Endometrial microvascular endothelial cells (primary cell): ENCODE measurements at regions not wholly inside any gene's neighbourhood (a gene's known extent, or its start where the extent isn't known, plus 50 kb on each side); places are given as distances from the start of the nearest gene placed in this dataset.

ENCODE experiments used
- in situ Hi-C: cut with HindIII; loops from 2 replicates; pipeline ENCODE4 v1.10.0; 2017; ENCODE audit warnings: low sequenced_read_pairs, low pct_unique_long_range_greater_than_20kb; ENCODE audit errors: inconsistent ontology term

DNA sequence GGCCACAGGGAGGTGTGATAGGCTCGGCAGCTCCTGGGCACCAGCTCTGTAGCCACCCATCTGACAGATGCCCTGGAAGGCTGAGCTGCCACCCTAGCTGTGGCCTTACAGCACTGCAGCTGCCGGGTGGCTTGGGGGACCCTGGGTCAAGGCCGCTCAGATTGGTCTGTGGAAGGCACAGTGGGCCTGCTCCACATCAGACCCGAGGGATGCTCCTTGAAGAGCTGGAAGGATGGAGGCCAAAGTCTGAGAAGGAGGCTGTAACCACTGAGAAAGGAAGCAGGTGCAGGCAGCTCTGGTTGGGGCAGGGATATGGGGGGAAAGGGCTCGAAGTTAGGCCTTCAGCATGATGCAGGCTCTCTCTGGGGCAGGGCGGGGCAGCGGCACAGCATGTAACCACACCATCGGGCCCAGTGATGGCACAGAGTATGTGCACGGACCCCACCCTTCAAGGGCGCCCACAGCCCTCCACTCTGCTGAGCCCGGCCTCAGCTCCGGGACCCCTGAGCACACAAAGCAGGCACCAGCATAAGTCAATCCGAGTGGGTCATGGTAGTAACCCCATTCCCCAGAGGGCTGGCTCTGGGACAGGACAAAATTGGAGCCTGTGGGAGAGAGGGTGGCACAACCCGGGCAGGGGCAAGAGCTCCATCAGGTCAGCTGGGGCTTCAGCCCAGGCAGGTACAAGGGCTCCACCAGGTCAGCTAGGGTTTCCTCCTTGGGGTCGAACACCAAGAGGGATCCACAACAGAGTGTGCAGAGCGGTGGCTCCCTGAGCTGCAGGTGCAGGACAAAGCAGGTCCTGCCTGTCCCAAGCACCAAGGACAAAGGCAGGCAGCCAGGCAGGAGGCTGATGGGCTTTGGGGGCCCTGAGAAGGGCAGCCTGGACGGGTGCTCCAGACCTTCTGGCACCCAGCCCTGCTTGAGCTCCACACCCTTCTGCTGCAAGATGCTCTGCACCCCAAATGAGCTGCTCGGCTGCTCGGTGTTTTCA, 1511.1 kb downstream of the BRD1 start:
- in situ Hi-C loops, result no loop called here

DNA sequence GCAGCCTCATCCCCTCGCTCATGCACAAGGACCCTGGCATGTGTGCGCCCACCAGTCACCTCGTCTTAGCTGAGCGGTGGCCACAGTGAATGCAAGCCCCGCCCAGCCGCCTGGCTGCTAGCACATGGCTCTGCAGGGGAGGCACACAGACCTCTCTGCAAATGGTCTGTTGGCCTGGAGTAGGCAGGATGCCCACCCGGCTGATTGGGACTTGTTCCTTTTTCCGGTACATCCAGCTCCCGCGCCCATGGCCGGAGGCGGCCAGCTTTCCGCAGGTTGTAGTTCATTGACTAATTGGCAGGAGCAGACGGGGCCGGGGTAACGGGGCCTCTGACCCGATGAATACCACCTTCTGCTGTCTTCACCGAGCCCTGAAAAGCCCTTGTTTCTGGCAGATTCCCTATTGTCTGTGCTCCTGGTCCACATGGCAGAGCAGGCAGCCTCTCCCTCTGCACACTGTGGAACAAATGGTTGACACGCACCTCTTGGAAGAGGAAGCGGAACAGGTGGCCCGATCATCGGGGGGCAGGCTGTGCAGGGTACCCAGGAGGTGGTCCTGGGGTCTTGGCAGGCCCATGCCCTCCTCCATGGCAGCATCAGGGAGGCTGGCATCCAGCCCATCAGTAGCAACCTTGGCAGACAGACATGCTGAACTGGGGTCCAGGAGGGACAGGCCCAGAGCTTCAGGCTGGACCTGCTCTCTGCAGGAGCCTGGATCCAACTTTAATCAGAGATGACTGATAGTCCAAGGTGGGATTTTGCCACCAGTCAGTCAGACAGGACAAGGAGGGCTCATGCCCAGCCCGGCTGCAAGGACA, 1512.0 kb downstream of the BRD1 start:
- in situ Hi-C loops, result no loop called here

GRCh38 chr22:48314073-48314472, 1513.6 kb downstream of the BRD1 start:
- in situ Hi-C loops, result no loop called here

GRCh38 chr22:48313175-48313830, 1514.4 kb downstream of the BRD1 start:
- in situ Hi-C loops, result no loop called here

GRCh38 chr22:48310740-48311139, 1516.9 kb downstream of the BRD1 start:
- in situ Hi-C loops, result no loop called here

GRCh38 chr22:48310289-48310688, 1517.4 kb downstream of the BRD1 start:
- in situ Hi-C loops, result no loop called here

DNA sequence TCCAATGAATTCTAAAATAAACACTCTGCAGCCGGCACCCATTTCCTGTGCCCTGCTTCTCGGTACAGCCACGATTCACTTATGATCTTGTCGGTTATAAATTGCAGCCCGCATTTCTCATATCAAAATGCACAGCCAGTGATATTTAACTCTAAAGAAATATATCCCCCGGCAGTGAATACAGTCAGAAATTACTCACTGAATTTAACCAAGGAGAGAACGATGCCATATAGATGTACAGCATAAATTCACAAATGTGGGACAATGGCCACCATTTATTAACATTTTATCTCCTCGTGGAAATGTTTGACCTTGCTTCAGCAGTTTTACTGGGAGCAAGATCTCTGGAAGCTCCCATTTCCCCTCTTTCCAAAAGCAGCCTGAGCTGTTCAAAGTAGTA, 1517.8 kb downstream of the BRD1 start:
- in situ Hi-C loops, result no loop called here

DNA sequence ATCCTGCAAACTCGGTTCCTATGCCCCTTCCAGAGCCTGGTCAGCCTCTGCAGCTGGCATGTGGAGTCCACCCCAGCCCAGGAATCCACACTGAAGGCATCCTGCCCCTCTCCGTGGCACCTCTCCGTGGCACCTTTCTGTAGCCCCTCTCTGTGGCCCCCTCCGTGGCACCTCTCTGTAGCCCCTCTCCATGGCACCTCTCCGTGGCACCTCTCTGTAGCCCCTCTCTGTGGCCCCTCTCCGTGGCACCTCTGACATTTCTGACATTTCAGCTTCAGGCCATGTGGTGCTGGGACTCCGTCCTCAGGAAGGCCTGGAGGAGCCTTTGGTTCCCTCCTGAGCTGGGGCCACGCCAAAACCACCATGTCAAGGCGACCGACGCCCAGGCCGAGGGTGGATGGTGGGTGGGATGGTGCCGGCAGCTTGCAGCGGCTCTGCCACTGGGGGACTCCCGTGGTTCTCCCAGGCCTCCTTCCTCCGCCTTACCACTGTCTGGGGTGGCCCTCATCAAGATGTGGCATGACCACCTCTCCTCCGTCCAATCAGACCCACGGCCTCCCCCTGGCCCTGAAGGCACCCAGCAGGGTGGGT, 1518.5 kb downstream of the BRD1 start:
- in situ Hi-C loops, result no loop called here

GRCh38 chr22:48307931-48308330, 1519.7 kb downstream of the BRD1 start:
- in situ Hi-C loops, result no loop called here

DNA sequence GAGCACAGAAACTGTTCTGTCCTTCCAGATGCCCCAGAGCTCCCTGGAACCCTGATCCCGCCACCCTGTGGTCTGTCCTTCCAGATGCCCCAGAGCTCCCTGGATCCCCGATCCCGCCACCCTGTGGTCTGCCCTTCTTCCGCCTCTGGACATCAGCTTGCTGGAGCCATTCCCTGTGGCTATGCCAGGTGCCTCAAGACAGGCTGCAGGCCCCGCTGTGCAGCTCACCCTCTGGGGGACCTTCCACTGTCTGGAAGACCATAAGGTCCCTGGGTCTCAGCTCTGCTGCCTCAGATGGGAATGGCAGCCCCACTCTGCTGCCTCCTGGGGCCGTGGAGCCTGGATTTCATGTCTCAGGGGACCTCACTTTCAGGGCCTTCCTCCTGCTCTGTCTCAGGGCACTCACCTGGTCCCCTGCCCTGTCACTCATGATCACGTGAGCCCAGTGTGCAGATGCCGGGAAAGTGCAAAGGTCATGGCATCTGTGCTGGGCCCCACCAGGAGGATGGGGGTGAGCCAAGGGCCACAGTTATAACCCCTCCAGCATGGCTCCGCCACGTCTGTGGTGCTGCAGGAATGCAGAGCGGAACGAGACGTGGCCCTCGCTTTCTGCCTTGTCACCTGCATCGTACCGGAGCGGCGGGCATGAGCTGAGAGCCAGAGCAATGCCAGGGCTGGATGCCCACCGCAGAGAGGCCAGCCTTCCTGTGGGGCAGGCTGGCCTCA, 1520.7 kb downstream of the BRD1 start:
- in situ Hi-C loops, result no loop called here

DNA sequence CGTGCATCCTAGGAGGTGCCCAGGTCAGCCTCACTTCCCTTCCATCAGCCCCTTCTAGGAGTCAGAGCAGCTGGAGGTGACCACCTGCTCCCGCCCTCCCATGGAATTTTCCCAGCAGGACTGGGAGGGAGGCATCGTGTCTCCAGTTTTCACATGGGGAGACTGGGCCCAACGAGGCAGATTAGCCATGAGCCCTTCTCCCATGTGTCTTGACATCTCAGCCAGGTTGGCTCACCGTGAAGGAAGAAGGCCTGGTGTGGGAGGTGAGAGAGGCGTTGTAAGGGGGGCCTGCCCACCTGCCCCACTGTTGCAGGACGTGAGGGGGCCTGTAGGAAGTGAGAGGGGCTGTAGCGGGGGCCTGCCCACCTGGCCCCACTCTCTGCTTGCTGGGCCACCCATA, 1521.4 kb downstream of the BRD1 start:
- in situ Hi-C loops, result no loop called here

DNA sequence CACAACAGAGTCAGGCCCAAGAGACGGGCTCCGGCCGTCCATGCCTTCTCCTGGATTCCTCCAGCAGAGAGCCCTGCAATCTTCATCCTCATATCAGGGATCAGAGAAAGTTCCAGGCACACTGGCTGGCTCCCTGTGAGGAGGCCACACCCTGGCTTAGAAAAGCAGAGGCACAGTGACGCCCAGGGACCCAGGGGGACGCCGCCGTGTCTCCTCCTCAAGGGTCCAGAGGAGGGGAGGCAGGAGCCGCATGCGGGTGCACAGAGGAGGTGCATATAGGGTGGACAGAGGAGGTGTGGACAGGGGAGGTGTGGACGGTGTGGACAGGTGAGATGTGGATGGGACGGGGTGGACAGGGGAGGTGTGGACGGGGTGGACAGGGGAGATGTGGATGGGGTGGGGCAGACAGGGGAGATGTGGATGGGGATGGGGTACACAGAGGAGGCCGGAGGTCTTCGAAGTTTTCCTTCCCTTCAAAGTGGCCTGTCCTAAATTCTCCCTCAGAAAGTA, 1521.9 kb downstream of the BRD1 start:
- in situ Hi-C loops, result no loop called here

DNA sequence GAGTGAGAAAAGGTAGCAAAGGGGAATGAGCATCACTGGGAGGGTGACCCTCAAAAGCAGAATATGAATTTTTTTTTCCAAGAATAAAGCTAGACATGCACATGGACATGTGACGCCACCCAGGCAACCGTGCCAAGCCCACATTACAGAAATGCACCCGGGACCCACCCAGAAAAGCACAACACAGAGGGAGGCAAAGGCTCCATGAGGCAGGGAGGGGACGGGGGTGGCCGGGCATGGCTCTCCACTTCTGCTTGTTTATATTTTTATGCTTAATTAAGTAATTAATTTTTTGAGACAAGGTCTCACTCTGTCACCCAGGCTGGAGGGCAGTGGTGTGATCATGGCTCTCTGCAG, 1524.3 kb downstream of the BRD1 start:
- in situ Hi-C loops, result no loop called here

DNA sequence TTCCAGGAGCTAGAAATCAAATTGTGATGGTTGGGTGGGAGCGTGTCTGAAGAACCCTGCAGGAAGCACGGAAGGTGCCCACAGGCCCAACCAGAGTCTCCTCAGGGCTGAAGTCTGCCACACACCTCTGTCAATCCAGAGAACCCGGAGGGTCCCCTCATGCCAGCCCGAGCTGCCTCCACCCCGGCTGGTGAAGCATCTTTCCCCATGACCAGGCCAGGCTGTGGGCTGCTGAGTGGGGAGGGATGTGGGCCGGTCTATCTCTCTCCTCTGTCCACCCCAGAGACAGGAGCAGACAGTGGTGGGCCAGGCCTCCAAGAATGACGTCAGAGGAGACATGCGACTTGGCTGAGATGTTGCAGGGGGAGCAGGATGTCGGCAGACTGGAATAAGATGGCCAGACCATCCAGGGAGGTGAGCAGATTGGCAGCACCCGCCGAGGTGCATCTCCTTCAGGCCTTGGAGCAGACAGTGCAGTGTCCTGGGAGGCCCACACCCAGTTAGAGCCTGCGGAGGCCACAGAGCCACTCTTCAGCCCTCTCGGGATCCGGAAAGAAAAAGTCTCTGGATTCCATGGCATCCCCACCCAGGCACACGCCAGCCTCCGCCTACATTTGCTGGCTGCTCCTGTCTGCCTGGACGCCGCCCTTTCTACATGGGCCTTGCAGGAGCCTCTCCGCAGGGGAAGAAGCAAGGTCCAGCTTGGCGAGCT, 1524.9 kb downstream of the BRD1 start:
- in situ Hi-C loops, result no loop called here

DNA sequence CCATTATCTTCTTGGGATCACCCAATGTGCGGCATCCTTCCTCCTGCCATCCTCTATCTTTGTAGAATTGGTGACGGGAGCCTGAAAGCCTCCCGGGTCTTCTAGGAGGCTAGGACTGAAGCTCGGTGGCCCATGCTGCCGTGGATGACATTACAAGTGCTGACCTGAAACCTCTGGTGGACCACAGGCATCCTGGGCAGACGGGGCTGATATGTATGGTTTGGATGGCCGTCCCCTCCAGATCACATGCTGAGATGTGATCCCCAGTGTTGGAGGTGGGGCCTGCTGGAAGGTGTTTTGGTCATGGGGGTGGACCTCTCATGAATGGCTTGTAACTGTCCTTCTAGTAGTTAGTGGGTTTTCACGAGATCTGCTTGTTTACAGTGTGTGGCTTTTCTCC, 1525.8 kb downstream of the BRD1 start:
- in situ Hi-C loops, result no loop called here

GRCh38 chr22:48301421-48301820, 1526.3 kb downstream of the BRD1 start:
- in situ Hi-C loops, result no loop called here

GRCh38 chr22:48300877-48301276, 1526.8 kb downstream of the BRD1 start:
- in situ Hi-C loops, result no loop called here

GRCh38 chr22:48299801-48300200, 1527.9 kb downstream of the BRD1 start:
- in situ Hi-C loops, result no loop called here
